ENCODE measurements at regions not wholly inside any gene's neighbourhood (a gene's known extent, or its start where the extent isn't known, plus 50 kb on each side); places are given as distances from the start of the nearest gene placed in this dataset.

DNA sequence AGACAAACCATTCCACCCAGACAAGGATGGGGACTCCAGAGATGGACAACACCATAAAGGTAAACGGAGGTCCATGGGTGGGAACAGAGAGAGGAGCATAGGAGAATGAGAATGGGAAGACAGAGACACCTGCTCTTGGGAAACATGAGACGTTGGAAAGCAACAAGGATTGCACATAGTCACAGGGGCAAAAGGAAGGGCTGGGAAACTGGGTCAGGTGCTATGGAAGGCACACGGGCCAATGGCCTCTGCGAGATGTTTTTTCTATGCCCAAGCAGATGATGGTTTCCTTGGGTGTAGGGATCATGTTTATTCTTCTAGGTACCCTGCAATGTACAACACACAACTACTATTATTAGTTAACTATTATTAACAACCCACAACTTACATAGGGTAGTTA is 143.6 kb upstream of the AGAP1 start:
- ChIA-PET CTCF (no interaction called here), POLR2A (no interaction called here)
- DNase-seq (no peak), ATAC-seq (no peak)
- H3K4me3 Mint-ChIP-seq = no peak overlapping the region
- no peaks in the 10 kb centered on the region for H3K4me1 Mint-ChIP-seq
- H3K36me3 Mint-ChIP-seq (ENCODE audit: low read depth) = no peaks in the 10 kb centered on the region
- no peaks in the 10 kb centered on the region for H3K9me3 Mint-ChIP-seq (ENCODE audit: low read depth)
- peaks cover 23% of the 10 kb centered on the region for H3K27me3 Mint-ChIP-seq
- no peak overlapping the region for H3K27ac Mint-ChIP-seq
- intact Hi-C loops (cut with DNase I, micrococcal nuclease) = no loop called here

DNA sequence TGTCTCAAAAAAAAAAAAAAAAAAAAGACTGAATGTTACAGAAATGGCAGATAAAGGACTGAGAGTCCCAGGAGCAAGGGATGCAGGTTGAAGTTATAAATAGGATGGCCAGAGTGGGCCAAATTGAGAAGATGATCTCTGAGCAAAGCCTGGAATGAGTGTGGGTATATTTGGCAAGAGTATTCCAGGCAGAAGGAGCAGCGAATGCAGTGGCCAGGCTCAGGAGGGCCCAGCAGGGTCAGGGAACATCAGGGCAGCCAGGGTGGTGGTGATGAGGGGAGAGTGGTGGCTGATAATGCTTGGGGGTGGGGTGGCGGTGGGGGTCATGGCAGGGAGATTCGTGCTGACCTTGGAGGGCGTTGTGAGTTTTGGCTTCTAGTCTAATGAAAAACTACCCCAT is 141.3 kb upstream of the AGAP1 start:
- no peak for ATAC-seq
- POLR2A ChIA-PET = no interaction called here
- H3K27ac Mint-ChIP-seq = no peak overlapping the region
- no peaks in the 10 kb centered on the region for H3K9me3 Mint-ChIP-seq (ENCODE audit: low read depth)
- no peak for DNase-seq
- H3K4me1 Mint-ChIP-seq = no peaks in the 10 kb centered on the region
- H3K27me3 Mint-ChIP-seq = peaks cover 17% of the 10 kb centered on the region
- no peaks in the 10 kb centered on the region for H3K36me3 Mint-ChIP-seq (ENCODE audit: low read depth)
- H3K4me3 Mint-ChIP-seq = no peak overlapping the region
- CTCF ChIA-PET = interaction anchor here (1.1 kb wide), 1 partner anchor 14 kb away, joined by 3 read pairs; no protein-coding TSS in a partner anchor
- intact Hi-C loops (cut with DNase I, micrococcal nuclease) = no loop called here

GRCh38 chr2:235357881-235358280 is 136.0 kb upstream of the AGAP1 start:
- ATAC-seq (no peak), DNase-seq (no peak)
- Mint-ChIP-seq H3K4me3 (no peak overlapping the region), H3K4me1 (no peaks in the 10 kb centered on the region), H3K27ac (no peak overlapping the region), H3K36me3 (ENCODE audit: low read depth) (no peaks in the 10 kb centered on the region), H3K27me3 (peaks cover 4% of the 10 kb centered on the region), H3K9me3 (ENCODE audit: low read depth) (no peaks in the 10 kb centered on the region)
- ChIA-PET CTCF (no interaction called here), POLR2A (interaction anchor here (0.6 kb wide), 1 partner anchor 11 kb away, joined by 3 read pairs; no protein-coding TSS in a partner anchor)
- intact Hi-C loops (cut with DNase I, micrococcal nuclease) = no loop called here

DNA sequence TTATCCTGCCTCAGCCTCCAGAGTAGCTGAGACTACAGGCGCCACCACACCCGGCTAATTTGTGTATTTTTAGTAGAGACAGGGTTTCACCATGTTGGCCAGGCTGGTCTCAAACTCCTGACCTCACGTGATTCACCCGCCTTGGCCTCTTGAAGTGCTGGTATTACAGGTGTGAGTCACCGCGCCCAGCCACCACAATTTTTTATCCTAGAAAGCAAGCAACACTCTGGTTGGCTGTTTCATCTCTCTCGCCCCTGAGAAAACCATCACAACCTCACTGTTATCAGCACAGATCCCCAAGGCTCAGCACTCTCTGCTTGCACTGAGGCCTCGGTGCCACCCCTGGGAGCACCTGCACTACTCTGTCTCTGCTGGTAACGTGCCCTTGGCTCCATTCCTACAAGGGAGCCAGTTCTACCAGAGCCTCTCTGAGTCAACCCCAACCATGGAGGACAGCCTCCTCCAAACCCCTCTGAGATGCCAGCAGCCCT is 134.8 kb upstream of the AGAP1 start:
- Mint-ChIP-seq H3K4me3 (no peak overlapping the region), H3K36me3 (ENCODE audit: low read depth) (no peaks in the 10 kb centered on the region), H3K4me1 (no peaks in the 10 kb centered on the region), H3K27me3 (peaks cover 10% of the 10 kb centered on the region), H3K27ac (no peak overlapping the region), H3K9me3 (ENCODE audit: low read depth) (no peaks in the 10 kb centered on the region)
- intact Hi-C loops (cut with DNase I, micrococcal nuclease) = no loop called here
- ChIA-PET POLR2A (no interaction called here), CTCF (no interaction called here)
- DNase-seq = no peak
- ATAC-seq = no peak

DNA sequence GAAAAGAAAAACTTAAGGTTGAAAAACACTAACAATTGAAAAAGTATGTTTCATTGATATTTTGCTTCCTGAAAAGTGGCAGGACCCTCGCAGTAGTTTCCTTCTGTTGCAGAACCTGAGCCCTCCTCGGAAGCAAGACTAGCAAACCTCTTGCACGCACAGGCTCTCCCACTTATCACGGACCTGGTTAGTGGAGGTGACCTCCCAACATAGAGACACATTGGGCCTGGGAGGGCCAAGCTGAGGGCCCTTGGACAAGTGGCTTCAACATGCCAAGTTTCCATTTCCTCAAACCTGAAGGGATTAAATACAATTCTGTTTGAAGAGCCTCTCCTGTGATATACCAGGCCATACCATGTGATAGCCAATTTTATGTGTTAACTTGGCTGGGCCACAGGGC is 133.4 kb upstream of the AGAP1 start:
- intact Hi-C loops (cut with DNase I, micrococcal nuclease) = no loop called here
- H3K27ac Mint-ChIP-seq = no peak overlapping the region
- H3K9me3 Mint-ChIP-seq (ENCODE audit: low read depth) = no peaks in the 10 kb centered on the region
- no peak for DNase-seq
- POLR2A ChIA-PET = no interaction called here
- no peaks in the 10 kb centered on the region for H3K4me1 Mint-ChIP-seq
- H3K27me3 Mint-ChIP-seq = peaks cover 10% of the 10 kb centered on the region
- CTCF ChIA-PET = interaction anchor here (0.5 kb wide), 1 partner anchor 823 kb away, joined by 3 read pairs; no protein-coding TSS in a partner anchor
- H3K36me3 Mint-ChIP-seq (ENCODE audit: low read depth) = no peaks in the 10 kb centered on the region
- ATAC-seq = no peak
- no peak overlapping the region for H3K4me3 Mint-ChIP-seq

DNA sequence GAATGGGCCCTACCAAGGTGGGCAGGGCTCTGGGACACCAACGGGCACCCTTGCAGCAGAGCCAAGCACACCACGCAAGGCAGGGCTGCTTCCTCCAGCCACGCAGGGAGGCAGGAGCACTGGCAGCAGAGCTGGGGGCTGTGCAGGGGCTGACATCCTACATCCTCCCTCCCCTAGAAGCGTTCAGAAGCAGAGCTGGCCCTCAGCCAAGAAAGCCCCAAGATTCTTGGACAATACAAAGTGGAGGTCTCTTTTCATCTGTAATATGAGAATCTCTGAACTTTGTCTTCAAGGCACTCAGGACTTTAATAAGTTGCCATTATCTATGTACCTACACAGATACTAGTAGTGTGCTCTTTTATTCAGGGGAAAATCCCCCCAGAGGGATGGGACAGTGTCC is 128.1 kb upstream of the AGAP1 start:
- no peaks in the 10 kb centered on the region for H3K9me3 Mint-ChIP-seq (ENCODE audit: low read depth)
- CTCF ChIA-PET = no interaction called here
- intact Hi-C loops (cut with DNase I, micrococcal nuclease) = no loop called here
- no peak overlapping the region for H3K4me3 Mint-ChIP-seq
- DNase-seq = no peak
- no peaks in the 10 kb centered on the region for H3K4me1 Mint-ChIP-seq
- no peaks in the 10 kb centered on the region for H3K36me3 Mint-ChIP-seq (ENCODE audit: low read depth)
- H3K27me3 Mint-ChIP-seq = peaks cover 15% of the 10 kb centered on the region
- POLR2A ChIA-PET = interaction anchor here (0.8 kb wide), 1 partner anchor 31 kb away, joined by 3 read pairs; no protein-coding TSS in a partner anchor
- ATAC-seq = no peak
- no peak overlapping the region for H3K27ac Mint-ChIP-seq

DNA sequence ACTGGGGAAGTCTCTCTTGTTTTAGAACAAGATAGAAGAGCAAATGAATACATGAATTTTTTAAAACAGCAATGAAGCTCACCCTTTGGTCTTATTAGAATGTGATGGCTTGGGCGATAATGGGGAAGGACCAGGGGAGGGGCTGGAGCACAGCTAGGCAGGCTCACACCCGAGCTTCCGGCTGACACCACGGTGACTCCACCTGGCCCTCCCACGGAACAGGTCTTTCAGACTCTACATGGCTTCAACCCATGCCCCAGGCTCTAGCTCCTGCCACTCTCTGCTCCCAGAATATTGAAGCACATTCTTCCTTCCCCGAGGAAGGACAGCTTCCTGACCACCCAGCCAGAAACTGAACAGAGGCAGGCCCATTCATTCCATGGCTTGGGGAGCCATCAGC is 127.5 kb upstream of the AGAP1 start:
- no peaks in the 10 kb centered on the region for H3K9me3 Mint-ChIP-seq (ENCODE audit: low read depth)

GRCh38 chr2:235366807-235367206 is 127.0 kb upstream of the AGAP1 start:
- H3K4me3 Mint-ChIP-seq = no peak overlapping the region
- H3K4me1 Mint-ChIP-seq = no peaks in the 10 kb centered on the region
- CTCF ChIA-PET = interaction anchor here (0.7 kb wide), 1 partner anchor 648 kb away, joined by 7 read pairs; no protein-coding TSS in a partner anchor
- H3K36me3 Mint-ChIP-seq (ENCODE audit: low read depth) = no peaks in the 10 kb centered on the region
- intact Hi-C loops (cut with DNase I, micrococcal nuclease) = no loop called here
- no peak overlapping the region for H3K27ac Mint-ChIP-seq
- peaks cover 14% of the 10 kb centered on the region for H3K27me3 Mint-ChIP-seq
- POLR2A ChIA-PET = interaction anchor here (0.6 to 0.8 kb wide), 2 partner anchors 30 to 1176 kb away, joined by 3 read pairs; no protein-coding TSS in a partner anchor
- H3K9me3 Mint-ChIP-seq (ENCODE audit: low read depth) = no peaks in the 10 kb centered on the region
- DNase-seq (no peak), ATAC-seq (no peak)

More for the DNA sequence above, 127.5 kb upstream of the AGAP1 start:
- ChIA-PET POLR2A (interaction anchor here (0.6 to 0.8 kb wide), 2 partner anchors 30 to 1175 kb away, joined by 3 read pairs; no protein-coding TSS in a partner anchor), CTCF (interaction anchor here (0.7 kb wide), 1 partner anchor 647 kb away, joined by 7 read pairs; no protein-coding TSS in a partner anchor)
- H3K27me3 Mint-ChIP-seq = peaks cover 15% of the 10 kb centered on the region
- intact Hi-C loops (cut with DNase I, micrococcal nuclease) = no loop called here
- DNase-seq = no peak
- no peak for ATAC-seq
- no peaks in the 10 kb centered on the region for H3K36me3 Mint-ChIP-seq (ENCODE audit: low read depth)
- H3K27ac Mint-ChIP-seq = no peak overlapping the region
- H3K4me1 Mint-ChIP-seq = no peaks in the 10 kb centered on the region
- H3K4me3 Mint-ChIP-seq = no peak overlapping the region

- H3K9me3 Mint-ChIP-seq (ENCODE audit: low read depth) = no peaks in the 10 kb centered on the region
- DNase-seq (no peak), ATAC-seq (no peak)
Observed at GRCh38 chr2:235371018-235371417, 122.8 kb upstream of the AGAP1 start.

GRCh38 chr2:235373171-235373570 is 120.7 kb upstream of the AGAP1 start:
- intact Hi-C loops (cut with DNase I, micrococcal nuclease) = no loop called here
- Mint-ChIP-seq H3K9me3 (ENCODE audit: low read depth) (no peaks in the 10 kb centered on the region), H3K4me1 (no peaks in the 10 kb centered on the region)

More at GRCh38 chr2:235371018-235371417, 122.8 kb upstream of the AGAP1 start:
- Mint-ChIP-seq H3K36me3 (ENCODE audit: low read depth) (no peaks in the 10 kb centered on the region), H3K27me3 (peaks cover 14% of the 10 kb centered on the region), H3K27ac (no peak overlapping the region), H3K4me1 (no peaks in the 10 kb centered on the region), H3K4me3 (no peak overlapping the region)
- POLR2A ChIA-PET = no interaction called here
- CTCF ChIA-PET = interaction anchor here (0.6 kb wide), 1 partner anchor 376 kb away, joined by 3 read pairs; no protein-coding TSS in a partner anchor
- intact Hi-C loops (cut with DNase I, micrococcal nuclease) = no loop called here

DNA sequence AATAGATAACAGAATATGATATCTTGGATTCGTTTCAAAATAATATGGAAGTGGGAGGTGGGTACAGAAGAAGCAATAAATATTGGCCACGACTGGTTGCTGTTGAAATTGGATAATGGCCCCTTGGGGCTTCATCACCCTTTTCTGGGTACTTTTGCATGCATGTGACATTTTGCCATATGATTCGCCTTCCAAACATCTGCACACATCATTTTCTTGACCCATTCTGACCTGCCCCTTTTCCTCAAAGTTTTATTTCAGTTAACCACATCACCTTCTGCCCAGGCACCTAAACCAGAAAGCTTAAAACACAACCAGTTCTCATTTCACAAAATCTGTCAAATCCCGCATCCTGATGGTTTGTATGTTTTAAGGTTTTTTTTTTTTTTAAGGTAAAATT is 116.7 kb upstream of the AGAP1 start:
- POLR2A ChIA-PET = no interaction called here
- Mint-ChIP-seq H3K36me3 (ENCODE audit: low read depth) (no peaks in the 10 kb centered on the region), H3K9me3 (ENCODE audit: low read depth) (no peaks in the 10 kb centered on the region), H3K4me3 (no peak overlapping the region), H3K4me1 (no peaks in the 10 kb centered on the region), H3K27ac (no peak overlapping the region), H3K27me3 (peaks cover 19% of the 10 kb centered on the region)
- intact Hi-C loops (cut with DNase I, micrococcal nuclease) = no loop called here
- no peak for DNase-seq
- no peak for ATAC-seq
- CTCF ChIA-PET = interaction anchor here (0.6 kb wide), 1 partner anchor 240 kb away, joined by 3 read pairs; no protein-coding TSS in a partner anchor

More at GRCh38 chr2:235373171-235373570, 120.7 kb upstream of the AGAP1 start:
- DNase-seq = no peak
- H3K4me3 Mint-ChIP-seq = no peak overlapping the region
- POLR2A ChIA-PET = no interaction called here
- CTCF ChIA-PET = no interaction called here
- H3K36me3 Mint-ChIP-seq (ENCODE audit: low read depth) = no peaks in the 10 kb centered on the region
- no peak overlapping the region for H3K27ac Mint-ChIP-seq
- H3K27me3 Mint-ChIP-seq = peaks cover 15% of the 10 kb centered on the region
- no peak for ATAC-seq

DNA sequence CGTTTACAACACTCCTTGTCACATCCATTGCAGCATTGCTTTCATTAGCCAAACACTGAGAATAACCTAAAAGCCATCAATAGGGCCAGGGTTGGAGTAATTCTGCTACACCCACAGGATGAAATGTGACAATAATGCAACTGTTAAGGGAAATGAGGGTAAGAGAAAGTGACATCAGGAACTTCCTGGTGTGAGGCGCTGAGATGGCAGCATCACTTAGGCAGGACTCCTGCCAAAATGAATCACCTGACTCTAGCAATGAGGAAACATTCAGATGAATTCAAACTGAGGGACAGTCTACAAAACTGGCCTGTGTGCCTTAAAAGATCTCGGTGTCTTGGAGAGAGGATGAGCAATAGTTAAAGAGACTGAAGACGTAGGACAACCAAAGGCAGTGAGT is 115.6 kb upstream of the AGAP1 start:
- no peak for ATAC-seq
- Mint-ChIP-seq H3K27ac (no peak overlapping the region), H3K27me3 (peaks cover 19% of the 10 kb centered on the region), H3K36me3 (ENCODE audit: low read depth) (no peaks in the 10 kb centered on the region), H3K9me3 (ENCODE audit: low read depth) (no peaks in the 10 kb centered on the region), H3K4me1 (no peaks in the 10 kb centered on the region), H3K4me3 (no peak overlapping the region)
- no peak for DNase-seq
- intact Hi-C loops (cut with DNase I, micrococcal nuclease) = no loop called here
- ChIA-PET POLR2A (no interaction called here), CTCF (no interaction called here)

All from activated CD4-positive, alpha-beta T cell treated with anti-CD3 and anti-CD28 coated beads for 36 hours (primary cell).